ENCODE measurements at regions not wholly inside any gene's neighbourhood (a gene's known extent, or its start where the extent isn't known, plus 50 kb on each side); places are given as distances from the start of the nearest gene placed in this dataset.

- no peak for DNase-seq (ENCODE audit: low spot score)
Observed at GRCh38 chr17:72492941-72493340, 372.1 kb downstream of the SOX9 start.

- no peak for DNase-seq (ENCODE audit: low spot score)
Observed at GRCh38 chr17:72494566-72494965, 373.7 kb downstream of the SOX9 start.

GRCh38 chr17:72496461-72496860 lies 375.6 kb downstream of the SOX9 start:
- no peak for DNase-seq (ENCODE audit: low spot score)

GRCh38 chr17:72497915-72498314 lies 377.1 kb downstream of the SOX9 start:
- DNase-seq (ENCODE audit: low spot score) = no peak

- DNase-seq (ENCODE audit: low spot score) = no peak
Observed at GRCh38 chr17:72498364-72499210, 377.8 kb downstream of the SOX9 start.

GRCh38 chr17:72501404-72502370 lies 380.9 kb downstream of the SOX9 start:
- DNase-seq (ENCODE audit: low spot score) = no peak

GRCh38 chr17:72502371-72503341 lies 381.8 kb downstream of the SOX9 start:
- no peak for DNase-seq (ENCODE audit: low spot score)

- no peak for DNase-seq (ENCODE audit: low spot score)
Observed at GRCh38 chr17:72503556-72503955, 382.7 kb downstream of the SOX9 start.

- DNase-seq (ENCODE audit: low spot score) = no peak
Observed at GRCh38 chr17:72504783-72505182, 384.0 kb downstream of the SOX9 start.

GRCh38 chr17:72506773-72507172 lies 386.0 kb downstream of the SOX9 start:
- DNase-seq (ENCODE audit: low spot score) = no peak

GRCh38 chr17:72507370-72507769 lies 386.6 kb downstream of the SOX9 start:
- DNase-seq (ENCODE audit: low spot score) = no peak

GRCh38 chr17:72510351-72511016 lies 389.7 kb downstream of the SOX9 start:
- no peak for DNase-seq (ENCODE audit: low spot score)

- DNase-seq (ENCODE audit: low spot score) = no peak
Observed at GRCh38 chr17:72511242-72511641, 390.4 kb downstream of the SOX9 start.

GRCh38 chr17:72511874-72512273 lies 391.1 kb downstream of the SOX9 start:
- DNase-seq (ENCODE audit: low spot score) = no peak

GRCh38 chr17:72512649-72513556 lies 392.1 kb downstream of the SOX9 start:
- no peak for DNase-seq (ENCODE audit: low spot score)

- no peak for DNase-seq (ENCODE audit: low spot score)
Observed at GRCh38 chr17:72514321-72514861, 393.6 kb downstream of the SOX9 start.

- no peak for DNase-seq (ENCODE audit: low spot score)
Observed at GRCh38 chr17:72514891-72515290, 394.1 kb downstream of the SOX9 start.

GRCh38 chr17:72515291-72516065 lies 394.7 kb downstream of the SOX9 start:
- no peak for DNase-seq (ENCODE audit: low spot score)
